Activated CD4-positive, alpha-beta T cell treated with anti-CD3 and anti-CD28 coated beads for 4 hours (primary cell): ENCODE measurements at regions not wholly inside any gene's neighbourhood (a gene's known extent, or its start where the extent isn't known, plus 50 kb on each side); places are given as distances from the start of the nearest gene placed in this dataset.

Experiments used
- DNase-seq, 2 donors: peaks; one replicate each; pipeline ENCODE4 v3.0.0-alpha.2; 2020

DNA sequence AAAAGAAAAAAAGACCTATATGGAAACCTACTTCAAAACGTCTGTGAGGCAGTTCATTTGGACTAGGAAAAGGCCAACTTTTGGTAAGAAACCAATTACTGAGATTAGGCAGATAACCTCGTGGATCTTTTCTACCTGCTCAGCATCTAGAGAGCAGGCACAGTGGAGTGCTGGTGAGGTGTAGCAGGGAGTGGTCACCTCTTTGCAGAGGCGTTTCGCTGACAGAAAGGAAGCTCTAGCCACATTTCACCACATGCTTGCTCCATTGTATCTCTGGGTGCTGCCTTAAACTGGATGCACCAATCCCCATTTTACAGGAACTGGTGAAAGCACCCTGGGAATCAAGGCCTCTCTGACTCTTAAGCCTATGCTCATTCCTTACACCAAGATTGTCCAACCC lies 360.5 kb downstream of the LIG4 start:
- no peak for DNase-seq

DNA sequence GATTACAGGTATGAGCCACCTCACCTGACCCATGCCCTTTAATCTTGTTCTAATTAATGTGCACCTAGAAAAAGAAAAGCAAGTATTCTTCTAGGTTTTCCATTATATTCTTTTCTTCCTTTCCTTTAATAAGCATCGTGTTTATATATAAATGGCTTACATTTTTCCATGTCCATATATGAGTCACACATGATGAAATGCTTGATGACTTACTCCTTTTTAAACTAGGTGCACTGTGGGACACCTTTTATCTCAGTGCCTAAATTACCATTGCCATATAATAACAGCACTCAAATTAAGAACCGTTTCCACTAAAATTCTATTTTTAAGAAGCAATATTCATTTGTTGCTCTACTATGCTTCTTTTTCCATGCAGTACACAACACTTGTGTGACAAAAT lies 363.3 kb downstream of the LIG4 start:
- no peak for DNase-seq

DNA sequence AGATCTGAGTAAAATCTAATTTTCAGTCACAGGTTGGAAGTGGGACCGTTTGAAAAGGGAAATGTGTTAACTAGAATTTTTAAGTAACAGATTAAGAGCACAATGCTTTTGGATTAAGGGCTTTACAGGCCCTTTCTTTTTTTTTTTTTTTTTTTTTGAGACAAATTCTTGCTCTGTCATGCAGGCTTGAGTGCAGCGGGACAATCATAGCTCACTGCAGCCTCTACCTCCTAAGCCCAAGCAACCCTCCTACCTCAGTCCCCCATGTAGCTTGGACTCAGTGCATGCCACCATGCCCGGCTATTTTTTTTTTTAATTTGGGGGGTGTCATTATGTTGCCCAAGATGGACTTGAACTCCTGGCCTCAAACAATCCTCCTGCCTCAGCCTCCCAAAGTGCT lies 363.7 kb downstream of the LIG4 start:
- DNase-seq, result no peak

DNA sequence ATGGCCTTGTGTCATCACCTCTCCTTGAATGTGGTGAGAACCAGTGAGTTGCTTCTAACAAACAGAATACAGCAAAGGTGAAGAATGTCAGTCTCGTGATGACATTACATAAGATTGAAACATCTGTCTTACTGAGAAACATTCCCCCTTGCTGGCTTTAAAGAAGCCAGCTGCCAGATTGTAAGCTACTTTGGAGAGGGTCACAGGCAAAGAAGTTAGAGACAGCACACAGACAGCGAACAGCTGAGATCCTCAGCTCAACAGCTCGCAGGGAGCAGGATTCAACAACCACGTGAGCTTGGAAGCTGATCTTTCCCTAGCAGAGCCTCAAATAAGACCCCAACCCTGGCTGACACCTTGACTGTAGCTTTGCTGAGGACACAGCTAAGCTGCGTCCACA lies 367.9 kb downstream of the LIG4 start:
- no peak for DNase-seq

DNA sequence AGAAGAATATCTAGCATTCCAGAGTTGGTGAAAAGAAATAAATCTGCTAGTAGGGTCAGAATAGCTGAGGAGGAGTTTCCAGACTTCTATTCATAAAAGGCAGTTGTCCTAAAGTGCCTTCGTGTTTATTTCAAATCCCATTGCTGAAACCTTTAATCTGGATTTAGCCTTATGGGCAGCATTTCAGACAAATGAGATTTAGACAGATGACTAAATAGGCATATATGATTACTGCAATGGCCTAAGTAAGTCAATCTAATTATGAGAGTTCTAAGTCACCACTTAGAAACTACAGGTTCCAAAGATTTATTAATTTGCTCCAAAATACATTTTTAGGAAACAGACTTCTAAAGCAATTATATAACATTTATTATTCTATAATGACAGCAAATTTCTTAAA lies 368.7 kb downstream of the LIG4 start:
- no peak for DNase-seq

DNA sequence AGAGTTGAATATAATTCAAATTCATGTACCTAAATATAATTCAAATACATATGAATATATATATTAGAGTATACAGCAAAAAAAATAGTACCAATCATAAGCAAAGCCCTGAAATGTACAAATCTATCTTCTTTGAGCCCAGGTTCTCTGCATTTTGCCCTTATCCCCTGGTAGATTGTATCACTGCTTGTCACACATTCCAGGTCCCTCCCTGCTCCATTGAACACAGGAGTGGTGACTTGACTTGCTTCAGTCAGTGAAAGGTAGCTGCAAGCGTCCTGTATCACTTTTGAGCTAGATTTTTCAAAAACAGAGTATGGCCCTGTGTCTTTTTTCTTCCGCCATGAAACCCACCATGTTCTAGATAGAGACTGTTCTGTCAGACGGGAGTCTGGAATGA lies 369.4 kb downstream of the LIG4 start:
- no peak for DNase-seq

DNA sequence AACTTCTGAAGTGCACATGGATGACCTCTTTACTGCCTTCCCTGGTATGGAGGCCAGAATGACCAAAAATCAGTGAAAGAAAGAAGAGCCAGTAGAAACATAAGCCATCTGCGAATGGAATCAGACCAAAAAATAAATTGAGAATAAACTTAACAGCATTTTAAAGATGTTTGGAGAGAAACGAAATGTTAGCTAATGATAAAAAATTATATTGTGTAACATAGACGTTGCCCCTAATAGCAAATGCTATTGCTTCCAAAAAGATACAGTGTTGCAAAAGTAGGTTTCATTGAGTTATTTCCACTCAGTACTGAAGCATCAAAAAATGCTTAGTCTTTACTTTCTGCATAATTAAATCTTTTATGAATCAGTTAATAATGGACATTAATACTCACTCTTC lies 371.7 kb downstream of the LIG4 start:
- no peak for DNase-seq

DNA sequence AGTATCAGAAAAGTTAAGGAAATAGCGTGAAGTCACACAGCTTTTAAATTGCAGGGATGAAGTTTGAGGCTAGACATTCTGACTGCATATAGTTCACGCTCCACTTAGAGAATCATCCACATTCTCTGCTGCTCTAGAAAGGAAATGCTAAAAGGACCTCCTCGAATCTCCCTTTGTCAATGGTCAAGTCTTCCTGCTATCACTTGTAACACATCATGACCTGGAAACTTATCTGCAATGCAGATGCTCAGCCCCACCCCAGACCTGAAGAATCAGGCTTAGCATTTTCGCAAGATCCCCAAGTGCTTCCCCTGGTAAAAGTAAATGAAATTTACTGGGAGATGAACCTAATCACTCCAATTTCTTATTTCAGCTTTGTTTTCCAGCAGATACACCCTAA lies 372.1 kb downstream of the LIG4 start:
- no peak for DNase-seq

DNA sequence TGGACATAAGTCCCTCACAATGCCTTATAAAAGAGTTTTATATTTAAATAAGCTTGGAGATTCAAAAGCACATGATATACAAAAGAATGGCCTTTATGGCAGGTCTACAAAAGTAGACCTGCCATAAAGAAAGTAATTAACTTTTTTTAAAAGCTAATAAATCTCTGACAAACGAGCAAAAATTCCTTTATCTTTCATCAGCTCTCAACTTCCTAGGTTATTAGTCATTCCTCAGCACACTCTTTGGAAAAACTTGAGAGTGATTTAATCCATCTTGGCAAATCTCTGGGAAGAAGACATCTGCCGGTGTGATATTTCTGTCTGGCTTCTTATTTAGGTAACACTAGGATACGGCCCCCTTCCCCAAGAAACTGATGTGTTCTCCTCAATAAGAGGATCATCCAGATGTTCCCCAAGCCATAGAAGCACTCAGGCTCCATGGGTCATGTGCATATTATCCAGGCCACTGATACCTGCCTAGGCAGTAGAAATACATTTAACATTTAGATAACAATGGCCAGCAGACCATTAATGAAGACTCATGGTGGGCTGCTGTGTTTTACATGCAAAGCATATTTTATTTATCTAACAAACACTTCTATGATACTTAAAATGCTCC lies 372.7 kb downstream of the LIG4 start:
- DNase-seq, result no peak

DNA sequence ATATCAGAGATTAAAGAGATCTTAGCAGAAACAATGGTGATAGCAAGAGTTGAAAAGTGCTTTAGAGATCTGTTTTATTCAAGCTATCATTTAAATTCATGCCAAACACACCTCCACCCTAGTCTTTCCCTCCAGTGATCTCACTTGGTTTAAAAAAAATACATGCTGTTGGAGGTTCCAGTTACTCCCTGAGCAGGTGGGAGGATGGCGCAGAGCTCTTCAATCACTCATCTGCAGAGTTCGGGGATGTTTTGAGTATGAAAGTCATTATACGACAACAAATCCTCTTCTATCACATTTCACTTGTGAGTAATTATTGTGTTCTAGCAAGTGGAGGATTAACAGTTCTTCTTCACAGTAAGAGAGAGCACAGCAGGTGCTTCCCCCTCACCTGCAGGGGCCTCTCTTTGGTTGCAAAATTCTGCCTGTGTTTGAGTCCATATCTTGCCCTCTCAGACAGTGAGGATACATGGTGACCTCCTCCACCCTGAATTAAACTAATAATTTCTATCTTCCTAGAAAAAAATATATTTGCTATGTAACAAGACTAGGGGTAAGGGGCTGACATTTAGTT lies 376.7 kb downstream of the LIG4 start:
- DNase-seq, result no peak

DNA sequence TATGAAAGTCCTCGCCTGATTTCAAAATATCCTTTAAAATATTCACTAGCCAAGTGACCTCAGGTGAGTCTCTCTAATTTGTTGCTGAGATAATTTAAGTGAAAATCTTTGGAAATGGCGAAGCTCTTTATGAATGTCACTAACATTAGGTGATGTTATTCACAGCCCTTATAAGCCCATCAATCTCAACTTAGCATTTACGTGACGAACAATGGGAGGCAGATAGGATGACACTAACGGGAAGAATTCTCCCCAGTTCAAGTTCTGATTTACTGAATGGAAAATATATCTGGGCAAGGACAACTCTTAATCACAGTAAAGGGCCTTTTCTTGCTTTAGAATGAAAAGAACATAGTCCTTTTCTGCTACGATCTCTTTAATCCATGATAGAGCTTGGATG lies 378.7 kb downstream of the LIG4 start:
- no peak for DNase-seq

DNA sequence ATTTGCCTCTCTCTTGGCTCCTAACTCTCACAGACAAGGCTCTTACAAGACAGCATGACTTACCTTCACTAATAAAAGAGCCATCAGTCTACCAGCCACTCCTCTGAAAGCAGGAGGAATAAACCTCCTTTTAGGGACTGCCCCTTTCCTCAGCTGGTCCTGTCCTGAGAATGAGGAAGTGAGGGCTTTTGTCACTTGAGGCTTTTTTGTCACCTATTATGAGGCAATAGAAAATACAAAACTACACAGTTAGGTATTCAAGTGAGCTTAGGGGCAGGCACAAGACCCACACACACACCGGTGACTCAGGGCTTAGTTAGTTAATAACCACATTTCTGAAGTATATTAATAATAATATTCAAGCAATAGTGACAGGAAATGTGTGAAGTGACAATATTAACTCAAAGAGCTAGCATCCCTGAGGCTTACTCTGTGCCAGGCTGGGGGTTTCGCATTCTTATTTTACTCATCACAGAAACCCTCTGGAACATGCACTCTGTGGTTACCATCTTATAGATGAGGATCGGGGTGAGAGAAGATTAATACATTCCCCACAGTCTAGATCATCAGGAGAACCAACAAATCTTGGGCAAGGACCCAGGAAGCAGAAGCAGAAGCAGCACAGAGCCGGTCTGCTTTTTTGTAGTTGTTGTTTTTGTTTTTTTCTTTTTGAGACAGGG lies 379.9 kb downstream of the LIG4 start:
- no peak for DNase-seq

DNA sequence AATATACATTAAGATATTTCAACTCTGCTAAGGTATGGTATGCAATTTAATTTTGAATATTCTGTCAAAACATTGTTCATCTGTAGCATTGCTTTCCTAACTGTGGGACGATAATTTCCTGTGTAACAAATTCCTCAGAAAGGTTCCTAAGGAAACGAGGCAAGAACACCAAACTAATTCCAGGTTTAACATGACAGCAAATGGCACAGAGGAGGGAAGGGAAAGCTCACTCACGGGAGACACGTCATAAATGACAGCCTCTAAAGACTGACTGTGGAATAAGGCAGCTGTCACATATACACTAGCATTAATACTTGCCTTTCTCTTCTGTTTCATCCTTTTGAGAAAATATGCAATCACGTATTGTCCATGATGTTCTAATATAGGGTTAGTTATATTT lies 380.6 kb downstream of the LIG4 start:
- DNase-seq, result no peak

DNA sequence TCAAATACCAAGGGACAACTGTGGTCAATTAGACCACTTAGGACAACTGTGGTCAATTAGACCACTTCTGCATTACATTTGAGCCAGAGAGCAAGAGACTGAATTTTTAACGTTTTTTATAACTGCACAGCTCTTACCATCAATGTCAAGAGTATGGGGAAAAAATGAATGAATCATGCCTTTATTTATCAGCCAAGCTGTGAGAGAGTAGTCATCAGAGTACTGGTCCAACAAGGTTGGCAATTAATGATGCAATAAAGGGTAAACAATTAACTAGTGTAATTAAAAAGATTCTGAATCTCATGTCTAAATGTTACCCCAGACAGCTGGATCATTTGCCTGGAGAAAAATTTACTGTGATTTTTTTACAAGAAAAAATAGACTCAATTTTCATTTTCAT lies 381.1 kb downstream of the LIG4 start:
- DNase-seq, result no peak

DNA sequence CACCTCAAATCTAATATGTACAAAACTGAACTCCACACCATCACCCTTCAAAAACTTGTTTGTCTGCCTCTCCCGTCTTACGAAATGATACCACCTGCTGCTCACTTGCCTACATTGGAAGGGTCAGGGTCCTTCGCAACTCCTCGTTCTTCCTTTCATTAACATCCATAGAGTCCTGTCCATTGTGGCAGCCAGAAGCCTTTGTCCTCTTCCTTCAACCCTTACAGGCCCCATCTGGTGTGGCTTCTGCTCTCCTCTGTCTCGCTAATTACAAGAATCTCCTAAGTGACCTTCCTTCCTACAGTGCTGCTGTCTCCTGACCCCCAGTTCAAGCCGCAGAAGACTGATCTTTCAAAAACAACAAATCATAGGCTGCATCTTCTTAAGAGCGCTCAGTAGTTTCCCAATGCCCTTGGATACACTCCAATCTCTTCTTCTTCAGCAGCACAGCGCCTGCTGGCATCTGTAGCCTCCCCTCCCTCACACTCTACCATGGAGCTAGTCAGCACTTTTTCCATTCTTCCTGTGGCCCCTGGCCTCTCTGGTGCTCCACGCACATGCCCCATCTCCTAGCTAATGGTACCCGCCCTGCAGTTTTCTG lies 382.7 kb downstream of the LIG4 start:
- DNase-seq, result no peak

DNA sequence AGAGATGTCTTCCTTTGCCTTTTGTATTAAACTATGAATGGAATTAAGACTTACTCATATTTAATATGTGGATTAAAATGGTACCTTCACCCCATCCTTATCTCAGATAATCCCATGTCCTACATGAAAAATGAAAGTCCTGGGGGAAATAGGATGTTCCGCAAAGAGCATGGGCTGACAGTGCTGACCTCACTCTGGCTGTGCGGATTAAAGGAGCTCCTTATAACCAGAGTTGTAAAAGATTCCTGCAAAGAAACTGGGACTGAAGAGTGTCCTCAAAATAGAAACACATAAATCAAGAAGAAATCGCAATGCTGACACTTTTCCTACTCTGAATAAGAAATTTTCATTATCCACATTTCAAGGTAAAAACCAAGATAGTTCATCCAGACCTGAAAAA lies 384.5 kb downstream of the LIG4 start:
- no peak for DNase-seq

DNA sequence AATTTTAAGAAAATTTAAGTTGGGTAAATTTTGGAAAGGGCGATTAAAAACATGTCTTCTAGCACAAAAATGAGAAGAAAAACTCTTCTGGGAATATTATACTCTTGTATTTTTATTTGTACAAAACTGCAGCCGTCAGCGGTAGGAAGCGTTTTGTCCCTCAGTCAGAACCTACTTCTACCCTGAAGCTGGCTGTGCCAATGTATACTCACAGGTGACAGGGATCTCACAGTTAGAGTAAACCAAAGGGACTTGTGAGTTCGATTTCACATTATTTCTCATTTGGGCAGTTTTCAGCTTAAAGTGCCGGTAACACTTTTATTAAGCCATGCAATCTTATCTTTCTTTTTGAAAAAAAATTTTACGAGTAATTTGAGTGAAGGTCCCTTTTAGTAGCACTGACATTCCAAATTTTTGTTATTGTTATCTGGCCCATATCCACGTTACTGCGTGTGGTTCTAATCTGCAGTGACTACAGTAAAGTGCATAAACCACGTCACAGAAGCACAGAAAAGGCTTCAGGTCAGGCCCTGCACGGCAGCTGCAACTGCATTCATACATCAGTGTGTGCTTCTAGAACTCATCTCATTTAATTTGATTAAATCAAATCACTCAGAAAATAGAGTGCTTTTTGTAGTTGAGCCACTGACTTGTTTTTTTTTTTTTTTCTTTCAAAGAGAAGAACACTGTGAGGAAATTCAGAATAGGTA lies 387.3 kb downstream of the LIG4 start:
- DNase-seq, result no peak

DNA sequence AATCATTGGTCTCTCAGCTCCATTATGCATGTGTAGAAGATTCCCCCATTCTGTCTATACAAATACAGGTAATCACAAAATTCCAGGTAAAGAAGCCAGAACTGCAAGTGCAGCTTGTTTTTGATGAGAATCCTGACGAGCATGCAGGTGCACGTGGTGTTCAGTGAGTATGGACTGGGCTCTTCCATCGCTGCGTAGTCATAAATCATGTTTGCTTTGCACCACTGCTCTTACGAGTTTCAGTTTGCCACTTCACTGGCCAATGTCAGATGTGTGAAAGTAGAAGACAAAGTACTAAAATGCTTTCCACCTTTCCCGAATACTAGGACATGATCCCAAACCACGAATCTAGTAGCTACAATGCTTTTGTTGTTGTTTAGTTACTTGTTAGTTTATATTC lies 390.7 kb downstream of the LIG4 start:
- no peak for DNase-seq

DNA sequence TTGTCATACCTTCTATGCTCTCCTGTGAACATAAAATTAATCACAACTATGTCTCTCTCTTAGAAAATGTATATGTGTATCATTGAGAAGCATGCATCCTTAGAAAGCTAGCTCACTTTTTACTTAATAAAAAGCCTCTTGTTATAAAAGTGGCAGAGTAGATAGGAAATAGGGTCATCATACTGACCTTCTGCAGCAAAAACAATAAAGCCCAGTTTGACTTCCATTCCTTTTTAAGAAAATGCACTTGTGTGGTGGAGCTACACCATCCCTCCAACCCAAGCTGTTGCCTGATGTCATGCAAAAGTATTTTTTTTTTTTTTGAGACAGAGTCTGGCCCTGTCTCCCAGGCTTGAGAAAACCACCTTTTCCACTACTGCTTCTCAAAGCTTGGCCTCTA lies 393.3 kb downstream of the LIG4 start:
- DNase-seq, result no peak

DNA sequence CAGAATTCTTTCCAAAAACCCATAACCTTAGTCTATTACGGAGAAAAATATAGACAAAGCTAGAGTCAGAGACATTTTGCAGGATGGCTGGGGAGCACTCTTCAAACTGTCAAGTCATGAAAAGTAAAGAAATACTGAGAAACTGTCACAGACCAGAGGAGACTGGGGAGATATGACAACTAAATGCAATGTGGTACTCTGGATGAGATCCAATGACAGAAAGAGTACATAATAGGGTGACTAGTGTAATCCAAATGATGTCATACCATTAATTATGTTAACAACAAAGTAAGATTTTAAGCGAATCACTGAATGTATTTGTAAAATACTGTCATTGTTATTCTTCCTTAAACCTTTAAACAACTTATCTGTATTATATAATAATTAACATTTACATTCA lies 393.8 kb downstream of the LIG4 start:
- DNase-seq, result no peak

DNA sequence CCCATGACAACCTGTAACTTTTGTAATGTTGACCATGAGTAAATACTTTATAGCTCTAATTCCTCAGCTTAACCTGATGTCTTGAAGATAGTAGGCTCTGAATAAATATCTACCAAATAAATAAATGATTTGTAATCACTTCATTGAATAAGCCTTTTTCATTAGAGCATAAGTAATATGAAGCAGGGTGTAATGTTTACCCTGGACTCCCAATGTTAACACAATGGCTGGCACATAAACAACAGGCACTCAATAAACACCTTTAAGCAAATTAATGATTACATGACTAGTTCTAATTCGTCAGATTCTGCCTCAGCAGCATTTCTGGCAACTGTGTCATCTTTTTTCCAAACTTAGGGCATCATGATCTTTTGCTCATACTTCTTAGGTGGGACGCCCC lies 396.3 kb downstream of the LIG4 start:
- DNase-seq, result no peak

DNA sequence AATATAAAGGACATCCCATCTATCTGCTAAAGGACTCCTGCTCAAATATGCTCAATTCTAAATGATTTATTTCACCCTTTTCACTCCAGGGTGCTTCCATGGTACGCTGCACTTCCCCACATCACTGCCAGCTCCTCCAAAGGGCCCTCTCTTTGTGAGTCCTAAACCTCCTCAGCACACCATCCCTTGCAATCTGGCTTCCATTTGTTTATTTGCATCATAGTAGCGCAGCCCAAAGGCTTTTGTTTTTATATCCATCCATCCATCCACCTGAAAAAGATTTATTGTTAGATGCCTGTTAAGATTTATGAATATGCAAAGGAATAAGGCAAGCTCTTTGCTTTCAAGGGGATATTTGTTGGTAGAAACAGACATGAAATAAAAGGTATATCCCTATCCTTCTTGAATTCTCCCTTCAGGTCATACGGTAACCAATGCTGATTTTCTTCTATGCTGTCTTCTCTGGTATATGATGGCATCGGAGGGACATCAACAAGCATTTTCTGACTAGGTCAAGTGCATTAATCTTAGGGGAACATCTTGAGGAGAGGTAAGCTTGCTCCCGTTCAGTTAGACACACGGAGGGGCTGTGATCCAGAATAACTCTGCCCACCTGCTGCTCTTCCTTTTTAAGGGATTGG lies 397.6 kb downstream of the LIG4 start:
- DNase-seq, result no peak

DNA sequence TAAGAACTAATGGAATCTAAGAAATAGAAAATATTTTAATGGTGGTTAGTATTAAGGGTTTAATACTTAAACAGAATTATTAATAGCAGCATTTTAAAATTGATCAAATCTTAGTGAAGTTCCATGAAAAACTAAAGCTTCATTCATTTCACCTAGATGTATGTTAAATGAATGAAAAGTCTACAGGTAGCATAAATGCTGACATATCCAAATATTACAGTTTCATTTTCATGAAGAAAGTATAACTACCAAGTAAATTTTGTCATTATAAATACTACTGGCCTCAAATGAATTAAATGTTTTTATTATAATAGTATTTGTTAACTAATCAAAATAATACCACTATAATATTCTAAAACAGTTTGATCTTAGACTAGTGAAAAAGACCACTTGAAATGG lies 403.3 kb downstream of the LIG4 start:
- DNase-seq, result no peak
